ENCODE measurements at regions not wholly inside any gene's neighbourhood (a gene's known extent, or its start where the extent isn't known, plus 50 kb on each side); places are given as distances from the start of the nearest gene placed in this dataset.

GRCh38 chr12:69106482-69107118, 132.8 kb upstream of the CPSF6 start:
- TF ChIP-seq, protein P1, sequence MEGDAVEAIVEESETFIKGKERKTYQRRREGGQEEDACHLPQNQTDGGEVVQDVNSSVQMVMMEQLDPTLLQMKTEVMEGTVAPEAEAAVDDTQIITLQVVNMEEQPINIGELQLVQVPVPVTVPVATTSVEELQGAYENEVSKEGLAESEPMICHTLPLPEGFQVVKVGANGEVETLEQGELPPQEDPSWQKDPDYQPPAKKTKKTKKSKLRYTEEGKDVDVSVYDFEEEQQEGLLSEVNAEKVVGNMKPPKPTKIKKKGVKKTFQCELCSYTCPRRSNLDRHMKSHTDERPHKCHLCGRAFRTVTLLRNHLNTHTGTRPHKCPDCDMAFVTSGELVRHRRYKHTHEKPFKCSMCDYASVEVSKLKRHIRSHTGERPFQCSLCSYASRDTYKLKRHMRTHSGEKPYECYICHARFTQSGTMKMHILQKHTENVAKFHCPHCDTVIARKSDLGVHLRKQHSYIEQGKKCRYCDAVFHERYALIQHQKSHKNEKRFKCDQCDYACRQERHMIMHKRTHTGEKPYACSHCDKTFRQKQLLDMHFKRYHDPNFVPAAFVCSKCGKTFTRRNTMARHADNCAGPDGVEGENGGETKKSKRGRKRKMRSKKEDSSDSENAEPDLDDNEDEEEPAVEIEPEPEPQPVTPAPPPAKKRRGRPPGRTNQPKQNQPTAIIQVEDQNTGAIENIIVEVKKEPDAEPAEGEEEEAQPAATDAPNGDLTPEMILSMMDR (IDR thresholded peaks at IDR 0.05; ENCODE audit: borderline replicate concordance, control extremely low read depth, extremely low read depth, insufficient read depth, missing control alignments) = no peak
- in situ Hi-C loops (cut with MboI; ENCODE audit: low sequenced_read_pairs, unreplicated experiment) = no loop called here
- no peak for DNase-seq (ENCODE audit: low spot score)

DNA sequence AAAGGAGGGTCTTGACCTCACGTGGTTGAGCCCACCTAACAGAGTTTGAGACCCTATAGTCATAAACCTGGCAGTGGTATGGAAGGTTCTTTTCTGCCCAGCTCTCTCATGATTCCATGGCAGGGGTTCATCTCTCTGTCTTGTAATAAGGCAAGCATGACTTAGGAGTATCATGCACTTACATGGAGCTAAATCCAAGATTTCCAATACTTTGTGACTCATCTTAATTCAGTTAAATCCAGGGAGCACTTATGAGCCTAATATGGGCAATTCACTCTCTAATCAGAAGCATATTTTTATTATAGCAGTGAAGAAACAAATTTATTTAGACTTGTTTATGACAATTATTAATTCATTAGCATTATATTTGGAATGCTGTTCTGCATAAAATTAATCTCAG, 131.8 kb upstream of the CPSF6 start:
- DNase-seq (ENCODE audit: low spot score) = no peak
- in situ Hi-C loops (cut with MboI; ENCODE audit: low sequenced_read_pairs, unreplicated experiment) = no loop called here
- TF ChIP-seq, protein P1 (IDR thresholded peaks at IDR 0.05; ENCODE audit: borderline replicate concordance, control extremely low read depth, extremely low read depth, insufficient read depth, missing control alignments) = no peak

DNA sequence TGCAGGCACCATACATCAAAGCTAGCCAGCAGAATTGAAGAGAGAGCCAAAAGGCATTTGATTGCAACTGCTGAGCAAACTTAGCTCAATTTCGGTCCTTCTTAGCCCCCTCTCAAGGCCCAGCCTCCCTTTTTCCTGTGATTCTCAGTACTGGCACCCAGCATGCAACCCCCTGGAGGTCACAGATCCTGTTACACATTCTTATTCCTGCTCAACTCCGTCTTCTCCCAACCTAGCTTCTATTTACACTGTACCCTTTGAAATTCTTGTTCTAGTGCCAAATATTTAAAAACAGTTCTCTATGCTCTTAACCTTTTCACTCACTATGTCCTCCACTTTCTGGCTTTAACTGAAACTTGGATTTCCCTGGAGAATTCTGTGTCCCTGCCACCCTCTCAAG, 131.3 kb upstream of the CPSF6 start:
- TF ChIP-seq, protein P1 (IDR thresholded peaks at IDR 0.05; ENCODE audit: borderline replicate concordance, control extremely low read depth, extremely low read depth, insufficient read depth, missing control alignments) = no peak
- no peak for DNase-seq (ENCODE audit: low spot score)
- in situ Hi-C loops (cut with MboI; ENCODE audit: low sequenced_read_pairs, unreplicated experiment) = no loop called here

DNA sequence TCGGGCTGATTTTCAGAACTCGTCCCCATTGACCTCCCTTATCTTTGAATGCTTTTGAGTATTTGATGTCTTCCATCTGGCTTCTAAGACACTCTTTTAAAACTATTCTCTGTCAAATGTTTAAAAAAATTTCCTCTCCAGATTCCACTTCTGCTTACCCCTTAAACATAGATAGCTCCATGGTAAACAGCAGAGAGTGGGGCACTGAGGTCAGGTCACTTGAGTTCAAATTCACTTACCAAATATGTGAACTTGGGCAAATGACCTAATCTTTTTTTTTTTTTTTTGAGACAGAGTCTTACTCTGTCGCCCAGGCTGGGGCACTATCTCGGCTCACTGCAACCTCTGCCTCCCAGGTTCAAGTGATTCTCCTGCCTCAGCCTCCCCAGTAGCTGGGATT, 126.8 kb upstream of the CPSF6 start:
- in situ Hi-C loops (cut with MboI; ENCODE audit: low sequenced_read_pairs, unreplicated experiment) = no loop called here
- TF ChIP-seq, protein P1 (IDR thresholded peaks at IDR 0.05; ENCODE audit: borderline replicate concordance, control extremely low read depth, extremely low read depth, insufficient read depth, missing control alignments) = no peak

DNA sequence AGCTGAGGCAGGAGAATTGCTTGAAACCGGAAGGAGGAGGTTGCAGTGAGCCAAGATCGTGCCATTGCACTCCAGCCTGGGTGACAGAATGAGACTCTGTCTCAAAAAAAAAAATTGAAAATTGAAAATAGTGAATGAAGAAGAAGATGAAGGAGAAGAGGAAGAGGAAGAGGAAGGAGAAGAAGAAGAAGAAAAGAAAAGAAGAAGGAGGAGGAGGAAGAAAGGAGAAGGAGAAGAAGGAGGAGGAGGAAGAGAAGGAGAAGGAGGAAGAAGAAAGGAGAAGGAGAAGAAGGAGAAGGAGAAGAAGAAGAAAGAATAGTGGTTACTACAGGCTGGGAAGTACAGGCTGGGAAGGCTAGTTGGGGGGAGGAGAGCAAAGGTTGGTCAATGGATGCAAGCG, 124.3 kb upstream of the CPSF6 start:
- in situ Hi-C loops (cut with MboI; ENCODE audit: low sequenced_read_pairs, unreplicated experiment) = no loop called here

More for the DNA sequence above, 126.8 kb upstream of the CPSF6 start:
- no peak for DNase-seq (ENCODE audit: low spot score)

DNA sequence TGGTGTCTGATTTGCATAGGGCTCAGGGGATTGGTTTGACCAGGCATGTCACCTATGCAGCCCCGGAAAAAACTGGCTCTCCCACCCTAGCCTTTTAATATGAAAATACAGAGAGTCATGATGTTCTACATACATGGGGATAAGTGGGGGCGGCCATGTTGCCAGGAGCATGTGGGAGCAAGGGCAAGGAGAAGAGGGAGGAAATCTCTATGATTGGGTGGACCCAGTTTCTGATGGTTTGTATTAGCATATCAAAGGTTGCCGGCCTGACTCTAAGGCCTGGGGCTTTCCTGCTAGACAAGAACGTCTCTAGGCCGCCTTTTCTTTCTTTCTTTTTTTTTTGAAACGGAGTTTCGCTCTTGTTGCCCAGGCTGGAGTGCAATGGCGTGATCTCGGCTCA, 123.4 kb upstream of the CPSF6 start:
- TF ChIP-seq, protein P1 (IDR thresholded peaks at IDR 0.05; ENCODE audit: borderline replicate concordance, control extremely low read depth, extremely low read depth, insufficient read depth, missing control alignments) = no peak
- in situ Hi-C loops (cut with MboI; ENCODE audit: low sequenced_read_pairs, unreplicated experiment) = no loop called here
- DNase-seq (ENCODE audit: low spot score) = no peak

More for the DNA sequence above, 124.3 kb upstream of the CPSF6 start:
- TF ChIP-seq, protein P1 (IDR thresholded peaks at IDR 0.05; ENCODE audit: borderline replicate concordance, control extremely low read depth, extremely low read depth, insufficient read depth, missing control alignments) = no peak
- DNase-seq (ENCODE audit: low spot score) = no peak

All from GM13976 (cell line).